Nephron (organoid): ENCODE measurements at regions not wholly inside any gene's neighbourhood (a gene's known extent, or its start where the extent isn't known, plus 50 kb on each side); places are given as distances from the start of the nearest gene placed in this dataset.
A peak's percentile ranks its signal among the peaks of the same experiment; 100 is the strongest.
"Not testable (repeated sequence)": the region's sequence is repeated elsewhere in the genome, so short reads cannot be mapped to it uniquely, and the experiment has no call there.

Source experiments
- H3K27ac Mint-ChIP-seq, 3 experiments: 2 replicates each; pipeline ENCODE4 v1.8.0; 2020; ENCODE audit warnings: mixed read lengths in 3 of 3, mild to moderate bottlenecking in 2 of 3, moderate library complexity in 1 of 3
- H3K27me3 Mint-ChIP-seq: 2 replicates; pipeline ENCODE4 v1.8.0; 2021; ENCODE audit warnings: low read depth, mild to moderate bottlenecking, moderate library complexity, mixed read lengths
- H3K36me3 Mint-ChIP-seq: 2 replicates; pipeline ENCODE4 v1.8.0; 2020; ENCODE audit warnings: low read depth, mixed read lengths
- H3K4me1 Mint-ChIP-seq: 2 replicates; pipeline ENCODE4 v1.8.0; 2020; ENCODE audit warnings: mixed read lengths
- H3K4me3 Mint-ChIP-seq, 3 experiments: 2 replicates each; pipeline ENCODE4 v1.8.0; 2020; ENCODE audit warnings: mild to moderate bottlenecking in 3 of 3, mixed read lengths in 3 of 3, moderate library complexity in 2 of 3
- H3K9me3 Mint-ChIP-seq: 2 replicates; pipeline ENCODE4 v1.8.0; 2020; ENCODE audit warnings: mixed read lengths
- CTCF ChIP-seq, 3 experiments: fragments of 200-600 bp; sonication (generic); IDR thresholded peaks; one replicate each; pipeline ENCODE4 v1.5.0; 2021; ENCODE audit warnings: antibody characterized with exemption in 3 of 3; ENCODE audit not compliant: unreplicated experiment in 3 of 3

GRCh38 chr6:126721581-126722160 is 381.8 kb downstream of the CENPW start:
- no peaks in the 10 kb centered on the region for H3K27me3 Mint-ChIP-seq
- no peaks in the 10 kb centered on the region for H3K36me3 Mint-ChIP-seq
- H3K4me1 Mint-ChIP-seq: peaks cover 20% of the 10 kb centered on the region
- H3K27ac Mint-ChIP-seq: peak overlapping the region in 1 of 3 experiments; percentile 7
- H3K4me3 Mint-ChIP-seq: no peak overlapping the region
- peaks cover 8% of the 10 kb centered on the region for H3K9me3 Mint-ChIP-seq
- no peak for TF ChIP-seq CTCF (IDR thresholded peaks at IDR 0.05; ENCODE audit: unreplicated experiment in 3 of 3)

DNA sequence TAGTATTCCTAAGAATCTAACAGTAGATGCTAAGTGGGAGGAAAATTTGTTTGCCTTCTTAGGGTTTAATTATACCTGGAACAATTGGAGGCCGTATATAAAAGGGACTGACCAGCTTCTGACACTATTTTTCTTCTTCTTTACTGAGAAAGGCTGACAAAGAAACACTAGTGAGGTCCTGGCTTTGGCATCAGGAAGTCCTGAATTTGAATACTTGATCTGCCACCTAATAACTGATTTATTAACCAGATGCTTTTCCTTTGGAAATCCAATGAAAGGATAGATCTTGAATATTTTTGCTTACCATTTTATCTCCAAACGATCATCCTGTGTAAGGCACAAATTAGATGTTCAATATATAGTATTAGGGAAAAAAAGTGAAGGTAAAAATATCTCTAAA is 382.5 kb downstream of the CENPW start:
- H3K27me3 Mint-ChIP-seq: no peaks in the 10 kb centered on the region
- peaks cover 2% of the 10 kb centered on the region for H3K36me3 Mint-ChIP-seq

DNA sequence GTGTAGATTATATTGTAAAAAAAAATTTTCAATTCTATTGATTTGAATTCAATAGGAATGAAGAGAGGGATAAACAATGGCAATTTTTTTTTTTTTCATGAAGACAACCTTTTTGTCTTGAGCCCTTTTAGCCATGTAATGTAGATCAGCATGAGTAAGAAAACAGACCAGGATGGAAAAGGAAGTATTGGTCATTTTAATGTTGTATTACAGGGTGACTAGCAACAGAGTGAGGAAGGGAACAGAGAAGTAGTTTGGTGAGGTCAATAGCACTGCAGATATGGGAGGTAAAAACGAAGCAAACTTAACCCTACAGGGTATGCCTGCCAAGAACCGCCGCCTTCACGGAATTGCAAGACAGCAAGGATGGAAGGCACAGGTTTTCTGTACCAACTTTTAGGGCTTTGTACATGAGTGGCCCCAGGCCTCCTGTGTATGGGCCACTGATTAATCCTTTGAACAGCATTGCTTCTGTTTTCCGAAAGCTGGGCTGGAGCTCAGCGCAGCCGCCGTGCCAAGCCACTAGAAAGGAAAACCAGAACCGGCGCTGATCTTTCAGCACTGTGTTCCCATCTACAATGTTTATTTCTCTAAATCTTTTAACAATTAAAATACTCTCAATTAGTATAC is 383.7 kb downstream of the CENPW start:
- no peak overlapping the region for H3K4me3 Mint-ChIP-seq
- peaks cover 6% of the 10 kb centered on the region for H3K36me3 Mint-ChIP-seq
- peaks cover 19% of the 10 kb centered on the region for H3K9me3 Mint-ChIP-seq
- TF ChIP-seq CTCF (IDR thresholded peaks at IDR 0.05; ENCODE audit: unreplicated experiment in 3 of 3): no peak
- no peak overlapping the region for H3K27ac Mint-ChIP-seq
- no peaks in the 10 kb centered on the region for H3K27me3 Mint-ChIP-seq
- H3K4me1 Mint-ChIP-seq: peaks cover 2% of the 10 kb centered on the region

More for the DNA sequence above, 382.5 kb downstream of the CENPW start:
- Mint-ChIP-seq H3K27ac (no peak overlapping the region), H3K4me1 (peaks cover 12% of the 10 kb centered on the region), H3K4me3 (no peak overlapping the region), H3K9me3 (peaks cover 11% of the 10 kb centered on the region)
- no peak for TF ChIP-seq CTCF (IDR thresholded peaks at IDR 0.05; ENCODE audit: unreplicated experiment in 3 of 3)

- Mint-ChIP-seq H3K27me3 (no peaks in the 10 kb centered on the region), H3K9me3 (peaks cover 28% of the 10 kb centered on the region), H3K4me1 (no peaks in the 10 kb centered on the region), H3K4me3 (no peak overlapping the region), H3K27ac (no peak overlapping the region), H3K36me3 (peaks cover 11% of the 10 kb centered on the region)
- TF ChIP-seq CTCF (IDR thresholded peaks at IDR 0.05; ENCODE audit: unreplicated experiment in 3 of 3): no peak
These were observed 384.9 kb downstream of the CENPW start for GRCh38 chr6:126724821-126725220.

DNA sequence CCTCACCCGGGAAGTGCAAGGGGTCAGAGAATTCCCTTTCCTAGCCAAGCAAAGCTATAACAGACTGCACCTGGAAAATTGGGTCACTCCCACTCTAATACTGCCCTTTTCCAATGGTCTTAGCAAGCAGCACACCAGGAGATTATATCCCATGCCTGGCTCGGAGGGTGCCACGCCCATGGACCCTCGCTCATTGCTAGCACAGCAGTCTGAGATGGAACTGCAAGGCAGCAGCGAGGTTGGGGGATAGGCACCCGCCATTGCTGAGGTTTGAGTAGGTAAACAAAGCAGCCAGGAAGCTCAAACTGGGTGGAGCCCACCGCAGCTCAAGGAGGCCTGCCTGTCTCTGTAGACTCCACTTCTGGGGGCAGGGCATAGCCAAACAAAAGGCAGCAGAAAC is 386.5 kb downstream of the CENPW start:
- H3K4me3 Mint-ChIP-seq, H3K27me3 Mint-ChIP-seq, H3K27ac Mint-ChIP-seq, H3K4me1 Mint-ChIP-seq: not testable (repeated sequence)
- peaks cover 36% of the 10 kb centered on the region for H3K9me3 Mint-ChIP-seq
- peaks cover 11% of the 10 kb centered on the region for H3K36me3 Mint-ChIP-seq

DNA sequence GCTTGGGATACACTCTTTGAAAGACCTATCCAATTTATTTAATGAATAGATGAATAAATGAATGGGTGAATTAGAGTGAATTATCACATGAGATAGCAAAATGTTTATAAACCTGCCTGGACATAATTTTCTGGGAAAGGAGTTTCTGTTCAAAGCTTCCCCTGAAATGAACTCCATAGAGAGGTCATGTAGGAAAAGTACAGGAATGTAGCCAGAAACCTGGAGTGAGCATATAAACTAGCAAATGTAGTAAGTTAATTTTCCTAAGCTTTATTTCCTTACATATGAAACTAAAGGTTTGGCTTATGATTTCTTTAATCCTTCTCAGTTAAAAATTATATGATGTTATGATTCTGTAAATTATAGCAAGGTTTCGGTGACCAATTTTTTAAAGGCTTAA is 380.3 kb upstream of the RSPO3 start:
- Mint-ChIP-seq H3K4me1 (peaks cover 29% of the 10 kb centered on the region), H3K36me3 (no peaks in the 10 kb centered on the region), H3K27ac (peak overlapping the region; percentile 91 to 94 (median 92)), H3K27me3 (peaks cover under 1% of the 10 kb centered on the region), H3K9me3 (no peaks in the 10 kb centered on the region), H3K4me3 (no peak overlapping the region)
- TF ChIP-seq CTCF (IDR thresholded peaks at IDR 0.05; ENCODE audit: unreplicated experiment in 3 of 3): no peak
